GM23248 (cell line): ENCODE measurements at regions not wholly inside any gene's neighbourhood (a gene's known extent, or its start where the extent isn't known, plus 50 kb on each side); places are given as distances from the start of the nearest gene placed in this dataset.

Source experiments
- DNase-seq: peaks from one replicate; pipeline ENCODE4 v3.0.0-alpha.2; 2015
- H2AFZ ChIP-seq: fragments of 200-600 bp; sonication (generic); 2 replicates; pipeline ENCODE4 v1.6.1; 2016; ENCODE audit warnings: antibody characterized with exemption
- H3F3A ChIP-seq: fragments of 200-600 bp; sonication (generic); 2 replicates; pipeline ENCODE4 v1.6.1; 2016; ENCODE audit warnings: mild to moderate bottlenecking, antibody characterized with exemption, mixed run types; ENCODE audit not compliant: insufficient read depth
- H3K27ac ChIP-seq: fragments of 200-600 bp; sonication (generic); 2 replicates; pipeline ENCODE4 v1.5.1; 2016; ENCODE audit warnings: mild to moderate bottlenecking
- H3K27me3 ChIP-seq: fragments of 200-600 bp; sonication (generic); replicated peaks from 2 replicates; pipeline ENCODE4 v1.6.1; 2016; ENCODE audit warnings: mild to moderate bottlenecking; ENCODE audit not compliant: insufficient read depth
- H3K36me3 ChIP-seq: fragments of 200-600 bp; sonication (generic); 2 replicates; pipeline ENCODE4 v1.6.1; 2016; ENCODE audit warnings: low read depth, mild to moderate bottlenecking
- H3K4me1 ChIP-seq: fragments of 200-600 bp; sonication (generic); 2 replicates; pipeline ENCODE4 v1.6.1; 2016; ENCODE audit warnings: mild to moderate bottlenecking; ENCODE audit not compliant: insufficient read depth
- H3K4me2 ChIP-seq: fragments of 200-600 bp; sonication (generic); one replicate; pipeline ENCODE4 v1.6.1; 2016; ENCODE audit warnings: mild to moderate bottlenecking; ENCODE audit not compliant: unreplicated experiment
- H3K4me3 ChIP-seq: fragments of 200-600 bp; sonication (generic); 2 replicates; pipeline ENCODE4 v1.5.1; 2016; ENCODE audit warnings: mild to moderate bottlenecking
- H3K79me2 ChIP-seq: fragments of 200-600 bp; sonication (generic); 2 replicates; pipeline ENCODE4 v1.6.1; 2016; ENCODE audit warnings: mild to moderate bottlenecking; ENCODE audit not compliant: insufficient read depth
- H3K9ac ChIP-seq: fragments of 200-600 bp; sonication (generic); 2 replicates; pipeline ENCODE4 v1.6.1; 2016; ENCODE audit warnings: mild to moderate bottlenecking
- H3K9me2 ChIP-seq: fragments of 200-600 bp; sonication (generic); 2 replicates; pipeline ENCODE4 v1.6.1; 2016; ENCODE audit warnings: mixed run types, mild to moderate bottlenecking, moderate library complexity; ENCODE audit not compliant: insufficient read depth
- H3K9me3 ChIP-seq: fragments of 200-600 bp; sonication (generic); one replicate; pipeline ENCODE4 v1.6.1; 2017; ENCODE audit warnings: low read depth
- H4K20me1 ChIP-seq: fragments of 200-600 bp; sonication (generic); 2 replicates; pipeline ENCODE4 v1.6.0; 2016; ENCODE audit not compliant: insufficient read depth
- EZH2 ChIP-seq: fragments of 200-600 bp; sonication (generic); IDR thresholded peaks from 2 replicates; pipeline ENCODE4 v1.6.1; 2018; ENCODE audit warnings: antibody characterized with exemption, mild to moderate bottlenecking; ENCODE audit not compliant: insufficient read depth, poor library complexity, severe bottlenecking
- EZH2phosphoT487 ChIP-seq: fragments of 200-600 bp; sonication (generic); IDR thresholded peaks from 2 replicates; pipeline ENCODE4 v1.6.1; 2018; ENCODE audit warnings: antibody characterized with exemption, moderate library complexity, mild to moderate bottlenecking, low read depth; ENCODE audit not compliant: insufficient read depth
- WGBS, 2 experiments: methylation state at CpG; one replicate each; pipeline ENCODE4 v1.1.6; 2015 to 2017; ENCODE audit warnings: low lambda C conversion rate in 2 of 2, low coverage in 1 of 2; ENCODE audit errors: missing lambda C conversion rate in 2 of 2; 5-methylcytosine and 5-hydroxymethylcytosine counted together
- in situ Hi-C: fragments of 300-500 bp; cut with MboI; formaldehyde crosslinking; loops from 2 replicates; pipeline ENCODE4 v1.15.0; 2020

- WGBS, 2 experiments = 74 to 75% methylated on average over 8 of the region's 8 CpGs
- no peaks in the 10 kb centered on the region for H3F3A ChIP-seq
These were observed 230.0 kb upstream of the LNX1 start for GRCh38 chr4:53821179-53821851.

GRCh38 chr4:53818104-53818503, 226.8 kb upstream of the LNX1 start:
- TF ChIP-seq EZH2 (no peak), EZH2phosphoT487 (no peak)
- no peak overlapping the region for H3K4me3 ChIP-seq
- no peak overlapping the region for H3K27ac ChIP-seq
- no peaks in the 10 kb centered on the region for H3K79me2 ChIP-seq
- no peaks in the 10 kb centered on the region for H4K20me1 ChIP-seq
- in situ Hi-C loops = no loop called here
- H3K4me1 ChIP-seq = no peaks in the 10 kb centered on the region
- 54 to 57% methylated on average over 5 of the region's 5 CpGs for WGBS, 2 experiments
- H3K36me3 ChIP-seq = no peaks in the 10 kb centered on the region
- H3K9me3 ChIP-seq = no peaks in the 10 kb centered on the region
- no peaks in the 10 kb centered on the region for H3K27me3 ChIP-seq
- H3F3A ChIP-seq = no peaks in the 10 kb centered on the region
- no peaks in the 10 kb centered on the region for H3K9me2 ChIP-seq
- no peak overlapping the region for H3K9ac ChIP-seq
- DNase-seq = no peak
- H3K4me2 ChIP-seq = no peak overlapping the region
- H2AFZ ChIP-seq = no peak overlapping the region

More at GRCh38 chr4:53821179-53821851, 230.0 kb upstream of the LNX1 start:
- no peaks in the 10 kb centered on the region for H3K27me3 ChIP-seq
- no peaks in the 10 kb centered on the region for H3K79me2 ChIP-seq
- H3K27ac ChIP-seq = no peak overlapping the region
- no peak for DNase-seq
- no peaks in the 10 kb centered on the region for H3K9me2 ChIP-seq
- no peak overlapping the region for H3K4me3 ChIP-seq
- no peaks in the 10 kb centered on the region for H3K4me1 ChIP-seq
- H3K4me2 ChIP-seq = no peak overlapping the region
- H3K9me3 ChIP-seq = no peaks in the 10 kb centered on the region
- H2AFZ ChIP-seq = no peak overlapping the region
- no peaks in the 10 kb centered on the region for H3K36me3 ChIP-seq
- TF ChIP-seq EZH2phosphoT487 = no peak
- TF ChIP-seq EZH2 = no peak
- H3K9ac ChIP-seq = no peak overlapping the region
- in situ Hi-C loops = no loop called here
- H4K20me1 ChIP-seq = no peaks in the 10 kb centered on the region

- Histone ChIP-seq H2AFZ (no peak overlapping the region), H3K79me2 (no peaks in the 10 kb centered on the region), H3K36me3 (no peaks in the 10 kb centered on the region), H3K9ac (no peak overlapping the region), H3F3A (no peaks in the 10 kb centered on the region), H4K20me1 (no peaks in the 10 kb centered on the region), H3K27me3 (no peaks in the 10 kb centered on the region), H3K4me2 (no peak overlapping the region), H3K27ac (no peak overlapping the region), H3K4me1 (no peaks in the 10 kb centered on the region), H3K4me3 (no peak overlapping the region), H3K9me3 (no peaks in the 10 kb centered on the region), H3K9me2 (no peaks in the 10 kb centered on the region)
- WGBS, 2 experiments = 83 to 88% methylated on average over 9 to 10 of the region's 10 CpGs
- in situ Hi-C loops = no loop called here
- no peak for TF ChIP-seq EZH2phosphoT487
- TF ChIP-seq EZH2 = no peak
- no peak for DNase-seq
These were observed 225.3 kb upstream of the LNX1 start for GRCh38 chr4:53816561-53816960.

- no peaks in the 10 kb centered on the region for H3K27me3 ChIP-seq
- H3K4me2 ChIP-seq = no peak overlapping the region
- TF ChIP-seq EZH2 (no peak), EZH2phosphoT487 (no peak)
- 72 to 79% methylated on average over 3 of the region's 3 CpGs for WGBS, 2 experiments
- no peaks in the 10 kb centered on the region for H3K4me1 ChIP-seq
- no peaks in the 10 kb centered on the region for H4K20me1 ChIP-seq
- H3K4me3 ChIP-seq = no peak overlapping the region
- in situ Hi-C loops = no loop called here
- H2AFZ ChIP-seq = no peak overlapping the region
- H3K9ac ChIP-seq = no peak overlapping the region
- H3F3A ChIP-seq = no peaks in the 10 kb centered on the region
- no peak overlapping the region for H3K27ac ChIP-seq
- no peaks in the 10 kb centered on the region for H3K9me3 ChIP-seq
- H3K36me3 ChIP-seq = no peaks in the 10 kb centered on the region
- H3K9me2 ChIP-seq = no peaks in the 10 kb centered on the region
- no peak for DNase-seq
- no peaks in the 10 kb centered on the region for H3K79me2 ChIP-seq
These were observed 224.0 kb upstream of the LNX1 start for GRCh38 chr4:53815281-53815680.

- H3K9me3 ChIP-seq = no peaks in the 10 kb centered on the region
- H3K27me3 ChIP-seq = no peaks in the 10 kb centered on the region
- WGBS, 2 experiments = 63 to 71% methylated on average over 4 of the region's 4 CpGs
- H3K9ac ChIP-seq = no peak overlapping the region
- no peaks in the 10 kb centered on the region for H3F3A ChIP-seq
- no peak overlapping the region for H2AFZ ChIP-seq
- H3K9me2 ChIP-seq = no peaks in the 10 kb centered on the region
- H3K4me2 ChIP-seq = no peak overlapping the region
- no peaks in the 10 kb centered on the region for H3K36me3 ChIP-seq
- H4K20me1 ChIP-seq = no peaks in the 10 kb centered on the region
- in situ Hi-C loops = no loop called here
- H3K79me2 ChIP-seq = no peaks in the 10 kb centered on the region
- DNase-seq = peak; percentile 1
- no peak overlapping the region for H3K27ac ChIP-seq
- TF ChIP-seq EZH2phosphoT487 = no peak
- H3K4me1 ChIP-seq = no peaks in the 10 kb centered on the region
- H3K4me3 ChIP-seq = no peak overlapping the region
These were observed 222.7 kb upstream of the LNX1 start for GRCh38 chr4:53813998-53814397.
